ENCODE measurements at regions not wholly inside any gene's neighbourhood (a gene's known extent, or its start where the extent isn't known, plus 50 kb on each side); places are given as distances from the start of the nearest gene placed in this dataset.
"Not testable (repeated sequence)": the region's sequence is repeated elsewhere in the genome, so short reads cannot be mapped to it uniquely, and the experiment has no call there.

GRCh38 chr1:198849093-198849492 is 210.3 kb downstream of the PTPRC start:
- H3K4me1 Mint-ChIP-seq: peaks cover 3% of the 10 kb centered on the region
- TF ChIP-seq, protein P1, sequence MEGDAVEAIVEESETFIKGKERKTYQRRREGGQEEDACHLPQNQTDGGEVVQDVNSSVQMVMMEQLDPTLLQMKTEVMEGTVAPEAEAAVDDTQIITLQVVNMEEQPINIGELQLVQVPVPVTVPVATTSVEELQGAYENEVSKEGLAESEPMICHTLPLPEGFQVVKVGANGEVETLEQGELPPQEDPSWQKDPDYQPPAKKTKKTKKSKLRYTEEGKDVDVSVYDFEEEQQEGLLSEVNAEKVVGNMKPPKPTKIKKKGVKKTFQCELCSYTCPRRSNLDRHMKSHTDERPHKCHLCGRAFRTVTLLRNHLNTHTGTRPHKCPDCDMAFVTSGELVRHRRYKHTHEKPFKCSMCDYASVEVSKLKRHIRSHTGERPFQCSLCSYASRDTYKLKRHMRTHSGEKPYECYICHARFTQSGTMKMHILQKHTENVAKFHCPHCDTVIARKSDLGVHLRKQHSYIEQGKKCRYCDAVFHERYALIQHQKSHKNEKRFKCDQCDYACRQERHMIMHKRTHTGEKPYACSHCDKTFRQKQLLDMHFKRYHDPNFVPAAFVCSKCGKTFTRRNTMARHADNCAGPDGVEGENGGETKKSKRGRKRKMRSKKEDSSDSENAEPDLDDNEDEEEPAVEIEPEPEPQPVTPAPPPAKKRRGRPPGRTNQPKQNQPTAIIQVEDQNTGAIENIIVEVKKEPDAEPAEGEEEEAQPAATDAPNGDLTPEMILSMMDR (conservative IDR thresholded peaks at IDR 0.05): no peak
- no peak for DNase-seq (ENCODE audit: low read depth, low spot score)
- no peak overlapping the region for H3K4me3 Mint-ChIP-seq
- H3K27ac Mint-ChIP-seq (ENCODE audit: unreplicated experiment): peak overlapping the region; percentile 90
- H3K27me3 Mint-ChIP-seq (ENCODE audit: low read depth): no peaks in the 10 kb centered on the region
- H3K36me3 Mint-ChIP-seq (ENCODE audit: low read depth): peaks cover 29% of the 10 kb centered on the region
- peaks cover 7% of the 10 kb centered on the region for H3K9me3 Mint-ChIP-seq

DNA sequence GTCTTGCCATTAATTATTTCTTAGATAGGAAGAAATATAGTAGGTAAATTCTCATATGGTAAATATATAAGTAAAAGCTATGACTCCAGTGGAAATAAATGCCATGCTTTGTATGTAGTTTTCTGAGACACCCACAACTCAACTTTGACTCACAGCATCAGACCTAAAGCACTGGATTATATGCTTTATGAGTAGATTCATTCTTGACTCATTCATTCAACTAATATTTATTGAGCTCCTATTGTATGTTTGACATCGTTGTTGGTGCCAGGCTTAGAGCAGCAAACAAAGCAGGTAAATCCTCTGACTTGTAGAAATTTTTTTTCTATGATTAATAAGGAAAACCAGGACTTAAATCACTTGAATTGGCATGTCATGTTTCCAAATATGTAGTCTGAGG is 211.4 kb downstream of the PTPRC start:
- TF ChIP-seq, protein P1 (conservative IDR thresholded peaks at IDR 0.05): no peak
- no peaks in the 10 kb centered on the region for H3K27me3 Mint-ChIP-seq (ENCODE audit: low read depth)

GRCh38 chr1:198850966-198851365 is 212.1 kb downstream of the PTPRC start:
- H3K4me3 Mint-ChIP-seq, H3K9me3 Mint-ChIP-seq: not testable (repeated sequence)

More for the DNA sequence above, 211.4 kb downstream of the PTPRC start:
- no peak overlapping the region for H3K27ac Mint-ChIP-seq (ENCODE audit: unreplicated experiment)
- peaks cover 3% of the 10 kb centered on the region for H3K4me1 Mint-ChIP-seq
- H3K4me3 Mint-ChIP-seq: no peak overlapping the region
- H3K9me3 Mint-ChIP-seq: peaks cover 9% of the 10 kb centered on the region
- peaks cover 30% of the 10 kb centered on the region for H3K36me3 Mint-ChIP-seq (ENCODE audit: low read depth)
- no peak for DNase-seq (ENCODE audit: low read depth, low spot score)

DNA sequence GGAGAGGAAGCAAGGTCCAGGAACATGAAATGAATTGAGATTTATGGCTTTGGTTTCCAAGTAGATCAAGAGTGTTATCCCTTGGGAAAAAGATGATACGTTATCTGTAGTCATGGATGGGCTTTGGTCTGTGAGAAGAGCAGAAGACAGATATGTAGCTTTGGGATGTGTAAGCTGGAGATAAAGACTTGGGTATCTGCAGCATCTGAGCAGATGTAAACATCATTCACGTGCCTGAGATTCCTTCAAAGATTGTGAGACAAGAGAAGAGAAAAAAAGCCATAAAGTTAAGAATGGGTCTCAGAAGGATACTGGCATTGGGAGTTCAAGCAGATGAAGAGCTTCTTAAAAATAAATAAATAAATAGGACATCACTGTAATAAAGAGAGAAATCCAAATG is 217.8 kb downstream of the PTPRC start:
- H3K9me3 Mint-ChIP-seq: peaks cover 6% of the 10 kb centered on the region
- no peak for DNase-seq (ENCODE audit: low read depth, low spot score)
- H3K27me3 Mint-ChIP-seq (ENCODE audit: low read depth): no peaks in the 10 kb centered on the region
- H3K4me1 Mint-ChIP-seq: peaks cover 12% of the 10 kb centered on the region
- TF ChIP-seq, protein P1 (conservative IDR thresholded peaks at IDR 0.05): no peak
- no peak overlapping the region for H3K27ac Mint-ChIP-seq (ENCODE audit: unreplicated experiment)
- no peak overlapping the region for H3K4me3 Mint-ChIP-seq
- H3K36me3 Mint-ChIP-seq (ENCODE audit: low read depth): peaks cover 33% of the 10 kb centered on the region

More at GRCh38 chr1:198850966-198851365, 212.1 kb downstream of the PTPRC start:
- peaks cover 27% of the 10 kb centered on the region for H3K36me3 Mint-ChIP-seq (ENCODE audit: low read depth)
- H3K27me3 Mint-ChIP-seq (ENCODE audit: low read depth); H3K4me1 Mint-ChIP-seq; DNase-seq (ENCODE audit: low read depth, low spot score); H3K27ac Mint-ChIP-seq (ENCODE audit: unreplicated experiment): not testable (repeated sequence)

- Mint-ChIP-seq H3K4me1 (peaks cover 16% of the 10 kb centered on the region), H3K4me3 (no peak overlapping the region), H3K36me3 (ENCODE audit: low read depth) (peaks cover 31% of the 10 kb centered on the region), H3K27ac (ENCODE audit: unreplicated experiment) (no peak overlapping the region), H3K9me3 (peaks cover 3% of the 10 kb centered on the region), H3K27me3 (ENCODE audit: low read depth) (no peaks in the 10 kb centered on the region)
- DNase-seq (ENCODE audit: low read depth, low spot score): no peak
- TF ChIP-seq, protein P1 (conservative IDR thresholded peaks at IDR 0.05): no peak
Observed at GRCh38 chr1:198858033-198858432, 219.2 kb downstream of the PTPRC start.

DNA sequence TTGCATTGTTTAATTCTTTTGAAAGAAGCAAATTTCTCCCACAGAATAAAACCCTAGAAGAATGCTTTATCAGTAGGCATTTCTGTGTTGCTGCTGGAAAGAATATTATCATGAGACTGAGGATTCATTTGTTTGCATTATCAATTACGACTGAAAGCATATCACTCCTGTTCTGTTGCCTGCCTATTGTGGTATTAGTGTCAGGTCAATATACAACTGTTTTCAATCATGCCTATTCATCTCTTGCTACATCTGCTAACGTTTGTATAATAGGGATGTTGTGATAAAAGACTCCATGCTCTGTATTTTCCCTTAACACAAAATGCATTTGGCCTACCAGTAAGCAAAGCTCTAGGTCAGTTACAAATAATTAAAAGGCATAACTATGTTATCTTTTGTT is 221.5 kb downstream of the PTPRC start:
- Mint-ChIP-seq H3K4me3 (no peak overlapping the region), H3K27me3 (ENCODE audit: low read depth) (no peaks in the 10 kb centered on the region), H3K4me1 (peaks cover 16% of the 10 kb centered on the region), H3K9me3 (no peaks in the 10 kb centered on the region), H3K36me3 (ENCODE audit: low read depth) (peaks cover 22% of the 10 kb centered on the region), H3K27ac (ENCODE audit: unreplicated experiment) (no peak overlapping the region)
- TF ChIP-seq, protein P1 (conservative IDR thresholded peaks at IDR 0.05): no peak
- DNase-seq (ENCODE audit: low read depth, low spot score): no peak

Data from neural crest cell (in vitro differentiated cells).